Muscle layer of colon (tissue), 2 donors: ENCODE measurements at regions not wholly inside any gene's neighbourhood (a gene's known extent, or its start where the extent isn't known, plus 50 kb on each side); places are given as distances from the start of the nearest gene placed in this dataset.

ENCODE experiments used
- H3K27ac ChIP-seq: one replicate; pipeline ENCODE4 v1.7.0; 2013; ENCODE audit warnings: low read depth, mild to moderate bottlenecking, low read length, moderate library complexity
- H3K27me3 ChIP-seq, 2 donors: one replicate each; pipeline ENCODE4 v1.7.0; 2013; ENCODE audit warnings: low read length in 2 of 2, mild to moderate bottlenecking in 2 of 2; ENCODE audit not compliant: insufficient read depth in 2 of 2, control insufficient read depth in 1 of 2
- H3K36me3 ChIP-seq: one replicate; pipeline ENCODE4 v1.7.0; 2013; ENCODE audit warnings: mild to moderate bottlenecking, low read length; ENCODE audit not compliant: insufficient read depth
- H3K4me1 ChIP-seq: one replicate; pipeline ENCODE4 v1.7.0; 2013; ENCODE audit warnings: mild to moderate bottlenecking, low read length; ENCODE audit not compliant: insufficient read depth
- H3K4me3 ChIP-seq, 2 donors: one replicate each; pipeline ENCODE4 v1.7.0; 2013; ENCODE audit warnings: low read length in 2 of 2, low read depth in 1 of 2, mild to moderate bottlenecking in 1 of 2, moderate library complexity in 1 of 2
- H3K9ac ChIP-seq: one replicate; pipeline ENCODE4 v1.7.0; 2013; ENCODE audit warnings: low read length
- H3K9me3 ChIP-seq: one replicate; pipeline ENCODE4 v1.7.0; 2013; ENCODE audit warnings: mild to moderate bottlenecking, low read length
- donor health status: abdominal sarcoma.
- donor health status: Adenocarcinoma of cecum.

GRCh38 chr5:106730506-106730905 is 940.2 kb downstream of the EFNA5 start:
- no peak overlapping the region for H3K27ac ChIP-seq
- H3K9me3 ChIP-seq: no peaks in the 10 kb centered on the region
- no peaks in the 10 kb centered on the region for H3K36me3 ChIP-seq
- H3K4me1 ChIP-seq: no peaks in the 10 kb centered on the region
- H3K4me3 ChIP-seq: no peak overlapping the region
- H3K27me3 ChIP-seq: no peaks in the 10 kb centered on the region
- H3K9ac ChIP-seq: no peak overlapping the region

- H3K4me3 ChIP-seq: no peak overlapping the region
- no peaks in the 10 kb centered on the region for H3K4me1 ChIP-seq
- no peak overlapping the region for H3K27ac ChIP-seq
- H3K36me3 ChIP-seq: no peaks in the 10 kb centered on the region
- H3K27me3 ChIP-seq: no peaks in the 10 kb centered on the region
- no peaks in the 10 kb centered on the region for H3K9me3 ChIP-seq
- no peak overlapping the region for H3K9ac ChIP-seq
Measured at GRCh38 chr5:106728208-106728607, 942.5 kb downstream of the EFNA5 start.

DNA sequence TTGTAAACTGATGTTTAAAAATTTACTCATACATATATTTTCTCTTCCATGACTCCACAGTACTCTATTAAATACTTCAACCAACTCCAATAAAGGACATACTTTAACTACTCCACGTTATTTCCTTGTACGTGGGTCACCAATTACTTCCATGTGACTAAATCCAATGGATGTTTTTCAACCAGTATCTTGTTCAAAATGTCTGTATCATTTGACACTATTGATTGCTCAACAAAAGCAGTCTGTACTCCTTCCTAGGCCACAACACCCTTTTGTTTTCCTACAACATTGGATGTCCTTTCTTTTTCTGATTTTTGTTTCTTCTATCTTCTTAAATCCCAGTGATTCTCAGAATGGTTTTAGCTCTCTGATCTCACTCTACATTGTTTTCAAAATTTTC is 943.7 kb downstream of the EFNA5 start:
- no peaks in the 10 kb centered on the region for H3K27me3 ChIP-seq
- H3K36me3 ChIP-seq: no peaks in the 10 kb centered on the region
- H3K4me3 ChIP-seq: no peak overlapping the region

DNA sequence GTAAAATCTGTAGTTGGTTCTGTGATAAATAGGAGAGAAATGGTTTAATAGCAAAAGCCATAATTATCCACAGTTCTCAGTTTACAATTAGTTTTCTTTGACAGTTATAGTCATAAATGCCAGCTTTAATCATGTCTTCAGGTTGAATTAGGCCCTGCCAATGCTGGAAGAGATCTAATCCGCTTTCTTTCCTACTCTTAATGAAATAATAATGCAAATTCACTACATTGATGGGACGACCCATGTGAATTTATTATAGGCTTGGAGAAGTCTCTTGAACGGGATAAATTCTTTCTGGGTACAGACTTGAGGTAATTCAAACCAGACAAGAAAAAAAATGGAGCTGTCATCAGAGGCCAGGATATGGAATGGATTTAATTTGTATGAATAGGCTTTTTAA is 950.4 kb downstream of the EFNA5 start:
- Histone ChIP-seq H3K36me3 (no peaks in the 10 kb centered on the region), H3K27me3 (no peaks in the 10 kb centered on the region), H3K4me3 (no peak overlapping the region), H3K27ac (no peak overlapping the region), H3K9me3 (no peaks in the 10 kb centered on the region), H3K9ac (no peak overlapping the region), H3K4me1 (no peaks in the 10 kb centered on the region)

More for the DNA sequence above, 943.7 kb downstream of the EFNA5 start:
- Histone ChIP-seq H3K9me3 (no peaks in the 10 kb centered on the region), H3K4me1 (no peaks in the 10 kb centered on the region), H3K9ac (no peak overlapping the region), H3K27ac (no peak overlapping the region)

DNA sequence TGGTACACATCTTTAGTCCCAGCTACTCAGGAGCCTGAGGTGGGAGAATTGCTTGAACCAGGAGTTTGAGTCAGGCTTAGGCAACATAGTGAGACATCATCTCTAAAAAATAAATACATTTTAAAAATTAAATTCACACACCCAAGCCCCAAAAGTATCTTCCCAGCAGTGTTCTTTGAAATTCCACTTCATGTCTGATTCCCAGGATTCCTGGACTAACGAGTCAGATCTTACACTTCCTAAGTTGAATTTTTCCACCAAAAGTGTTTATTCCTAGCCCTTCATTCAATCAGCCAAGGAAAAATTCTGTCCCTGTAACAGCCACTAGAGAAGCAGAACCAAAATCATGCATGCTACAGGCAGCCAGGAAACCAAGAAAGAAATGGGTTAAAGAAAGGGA is 970.9 kb downstream of the EFNA5 start:
- no peaks in the 10 kb centered on the region for H3K27me3 ChIP-seq
- H3K9ac ChIP-seq: no peak overlapping the region
- H3K36me3 ChIP-seq: no peaks in the 10 kb centered on the region
- H3K9me3 ChIP-seq: no peaks in the 10 kb centered on the region
- H3K27ac ChIP-seq: no peak overlapping the region
- no peak overlapping the region for H3K4me3 ChIP-seq
- no peaks in the 10 kb centered on the region for H3K4me1 ChIP-seq

DNA sequence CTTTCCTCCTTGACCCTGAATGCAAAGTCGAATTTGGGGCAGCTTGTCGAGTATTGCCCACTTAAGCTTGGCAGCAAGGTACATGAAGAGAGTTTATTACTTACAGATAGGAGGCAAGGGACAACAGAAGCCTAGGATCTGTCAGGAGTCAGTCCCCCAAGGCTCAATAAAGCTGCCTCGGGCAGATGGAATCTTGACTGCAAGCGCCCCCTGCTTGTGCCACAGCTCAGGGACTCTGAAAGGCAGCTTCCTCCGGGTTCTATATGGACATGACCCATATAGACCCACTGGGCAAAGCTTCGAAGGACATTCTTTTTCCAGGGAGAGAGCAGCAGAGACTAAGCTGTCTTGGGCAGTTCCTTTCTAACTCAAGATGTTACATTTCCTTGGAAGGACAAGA is 971.5 kb downstream of the EFNA5 start:
- Histone ChIP-seq H3K4me3 (no peak overlapping the region), H3K36me3 (no peaks in the 10 kb centered on the region), H3K27me3 (no peaks in the 10 kb centered on the region), H3K9me3 (no peaks in the 10 kb centered on the region), H3K9ac (no peak overlapping the region), H3K4me1 (no peaks in the 10 kb centered on the region), H3K27ac (no peak overlapping the region)

- H3K27me3 ChIP-seq: no peaks in the 10 kb centered on the region
- H3K9ac ChIP-seq: no peak overlapping the region
- no peaks in the 10 kb centered on the region for H3K4me1 ChIP-seq
- H3K9me3 ChIP-seq: no peaks in the 10 kb centered on the region
- no peaks in the 10 kb centered on the region for H3K36me3 ChIP-seq
- no peak overlapping the region for H3K27ac ChIP-seq
- H3K4me3 ChIP-seq: no peak overlapping the region
Measured at GRCh38 chr5:106698169-106698568, 972.6 kb downstream of the EFNA5 start.

- H3K9me3 ChIP-seq: no peaks in the 10 kb centered on the region
- no peaks in the 10 kb centered on the region for H3K4me1 ChIP-seq
- no peaks in the 10 kb centered on the region for H3K36me3 ChIP-seq
- H3K27me3 ChIP-seq: no peaks in the 10 kb centered on the region
- H3K4me3 ChIP-seq: no peak overlapping the region
- H3K9ac ChIP-seq: no peak overlapping the region
- no peak overlapping the region for H3K27ac ChIP-seq
Measured at GRCh38 chr5:106691701-106692100, 979.0 kb downstream of the EFNA5 start.

GRCh38 chr5:106690585-106690984 is 980.2 kb downstream of the EFNA5 start:
- Histone ChIP-seq H3K4me1 (no peaks in the 10 kb centered on the region), H3K9ac (no peak overlapping the region), H3K4me3 (no peak overlapping the region), H3K36me3 (no peaks in the 10 kb centered on the region), H3K9me3 (no peaks in the 10 kb centered on the region), H3K27ac (no peak overlapping the region), H3K27me3 (no peaks in the 10 kb centered on the region)

DNA sequence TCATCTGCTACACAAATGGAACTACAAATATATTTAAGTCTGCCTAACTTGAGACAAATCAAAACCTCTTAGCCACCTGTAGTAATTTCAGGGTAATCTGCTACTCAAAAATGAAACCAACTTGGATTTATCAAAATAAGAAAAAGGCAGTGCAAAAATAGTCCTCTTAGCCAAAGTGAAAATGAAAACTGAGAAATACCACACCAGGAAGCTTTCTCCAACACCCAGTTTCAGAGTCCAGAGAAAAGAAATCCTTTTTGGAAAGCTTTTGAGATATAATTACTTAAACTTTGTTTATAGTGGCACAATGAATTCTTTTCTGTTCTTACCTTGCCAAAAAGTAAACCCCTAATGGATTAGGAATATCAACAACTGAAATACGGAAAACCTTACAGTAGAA is 990.4 kb downstream of the EFNA5 start:
- Histone ChIP-seq H3K27me3 (no peaks in the 10 kb centered on the region), H3K4me3 (no peak overlapping the region), H3K4me1 (peaks cover 5% of the 10 kb centered on the region), H3K27ac (no peak overlapping the region), H3K36me3 (no peaks in the 10 kb centered on the region), H3K9ac (no peak overlapping the region), H3K9me3 (no peaks in the 10 kb centered on the region)

DNA sequence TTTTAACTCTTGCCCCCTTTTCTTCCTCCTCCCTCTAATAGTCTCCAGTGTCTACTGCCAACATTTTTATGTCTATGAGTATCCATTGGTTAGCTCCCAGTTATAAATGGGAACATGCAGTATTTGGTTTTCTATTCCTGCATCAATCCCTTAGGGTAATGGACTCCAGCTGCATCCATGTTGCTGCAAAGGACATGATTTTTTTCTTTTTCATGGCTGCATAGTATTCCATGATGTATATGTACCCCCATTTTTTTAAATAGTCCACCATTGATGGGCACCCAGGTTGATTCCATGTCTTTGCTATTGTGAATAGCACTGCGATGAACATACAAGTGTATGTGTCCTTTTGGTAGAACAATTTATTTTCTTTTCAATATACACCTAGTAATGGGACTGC is 993.7 kb downstream of the EFNA5 start:
- no peaks in the 10 kb centered on the region for H3K9me3 ChIP-seq
- H3K4me3 ChIP-seq: no peak overlapping the region
- H3K9ac ChIP-seq: no peak overlapping the region
- H3K36me3 ChIP-seq: no peaks in the 10 kb centered on the region
- no peaks in the 10 kb centered on the region for H3K27me3 ChIP-seq
- no peak overlapping the region for H3K27ac ChIP-seq
- peaks cover 5% of the 10 kb centered on the region for H3K4me1 ChIP-seq

DNA sequence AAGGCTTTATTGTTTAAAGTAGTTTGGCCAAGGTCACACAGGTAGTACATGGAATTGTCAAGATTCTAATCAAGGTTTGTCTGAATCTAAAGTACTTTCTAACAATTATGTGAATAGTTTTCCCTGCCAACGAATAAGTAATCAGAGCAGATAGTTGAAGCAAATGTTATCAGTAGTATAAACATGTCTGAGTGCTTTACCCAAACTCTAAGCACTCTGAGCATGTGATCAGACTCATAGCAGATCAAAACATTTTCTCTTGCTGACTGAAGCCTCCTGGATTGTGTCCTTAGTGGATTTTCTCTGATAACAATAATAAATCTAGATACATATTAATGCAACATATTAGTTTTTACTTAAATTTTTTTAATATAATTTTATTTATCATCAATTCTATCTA is 995.0 kb downstream of the EFNA5 start:
- Histone ChIP-seq H3K27ac (no peak overlapping the region), H3K4me1 (no peaks in the 10 kb centered on the region), H3K4me3 (no peak overlapping the region), H3K9ac (no peak overlapping the region), H3K36me3 (no peaks in the 10 kb centered on the region), H3K27me3 (no peaks in the 10 kb centered on the region), H3K9me3 (no peaks in the 10 kb centered on the region)
